ENCODE measurements at regions not wholly inside any gene's neighbourhood (a gene's known extent, or its start where the extent isn't known, plus 50 kb on each side); places are given as distances from the start of the nearest gene placed in this dataset.
"Not testable (repeated sequence)": the region's sequence is repeated elsewhere in the genome, so short reads cannot be mapped to it uniquely, and the experiment has no call there.

DNA sequence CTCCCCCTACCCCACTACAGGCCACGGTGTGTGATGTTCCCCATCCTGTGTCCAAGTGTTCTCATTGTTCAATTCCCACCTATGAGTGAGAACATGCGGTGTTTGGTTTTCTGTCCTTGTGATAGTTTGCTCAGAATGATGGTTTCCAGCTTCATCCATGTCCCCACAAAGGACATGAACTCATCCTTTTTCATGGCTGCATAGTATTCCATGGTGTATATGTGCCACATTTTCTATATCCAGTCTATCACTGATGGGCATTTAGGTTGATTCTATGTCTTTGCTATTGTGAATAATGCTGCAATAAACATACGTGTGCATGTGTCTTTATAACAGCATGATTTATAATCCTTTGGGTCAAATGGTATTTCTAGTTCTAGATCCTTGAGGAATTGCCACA is 573.4 kb downstream of the TMTC2 start:
- not testable (repeated sequence) for TF ChIP-seq EZH2 (IDR thresholded peaks at IDR 0.05)
- TF ChIP-seq, protein P1, sequence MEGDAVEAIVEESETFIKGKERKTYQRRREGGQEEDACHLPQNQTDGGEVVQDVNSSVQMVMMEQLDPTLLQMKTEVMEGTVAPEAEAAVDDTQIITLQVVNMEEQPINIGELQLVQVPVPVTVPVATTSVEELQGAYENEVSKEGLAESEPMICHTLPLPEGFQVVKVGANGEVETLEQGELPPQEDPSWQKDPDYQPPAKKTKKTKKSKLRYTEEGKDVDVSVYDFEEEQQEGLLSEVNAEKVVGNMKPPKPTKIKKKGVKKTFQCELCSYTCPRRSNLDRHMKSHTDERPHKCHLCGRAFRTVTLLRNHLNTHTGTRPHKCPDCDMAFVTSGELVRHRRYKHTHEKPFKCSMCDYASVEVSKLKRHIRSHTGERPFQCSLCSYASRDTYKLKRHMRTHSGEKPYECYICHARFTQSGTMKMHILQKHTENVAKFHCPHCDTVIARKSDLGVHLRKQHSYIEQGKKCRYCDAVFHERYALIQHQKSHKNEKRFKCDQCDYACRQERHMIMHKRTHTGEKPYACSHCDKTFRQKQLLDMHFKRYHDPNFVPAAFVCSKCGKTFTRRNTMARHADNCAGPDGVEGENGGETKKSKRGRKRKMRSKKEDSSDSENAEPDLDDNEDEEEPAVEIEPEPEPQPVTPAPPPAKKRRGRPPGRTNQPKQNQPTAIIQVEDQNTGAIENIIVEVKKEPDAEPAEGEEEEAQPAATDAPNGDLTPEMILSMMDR (IDR thresholded peaks at IDR 0.05) = not testable (repeated sequence)

Measured in neural progenitor cell (in vitro differentiated cells).